ENCODE measurements at regions not wholly inside any gene's neighbourhood (a gene's known extent, or its start where the extent isn't known, plus 50 kb on each side); places are given as distances from the start of the nearest gene placed in this dataset.
A peak's percentile ranks its signal among the peaks of the same experiment; 100 is the strongest.

GRCh38 chr3:153976891-153977554, 144.2 kb upstream of the ARHGEF26 start:
- Histone ChIP-seq H4K20me1 (replicated peaks; ENCODE audit: control insufficient read depth, extremely low read depth, insufficient read depth, low read length) (no peaks in the 10 kb centered on the region), H3K9me1 (replicated peaks; ENCODE audit: control insufficient read depth, extremely low read depth, insufficient read depth, low read length) (no peaks in the 10 kb centered on the region), H3K4me3 (replicated peaks in 1 of 3; ENCODE audit: insufficient read depth in 1 of 3, low read depth in 1 of 3, low read length in 3 of 3) (no peak overlapping the region), H3K9ac (replicated peaks; ENCODE audit: extremely low read depth, insufficient read depth, low read length) (no peak overlapping the region), H3K9me3 (replicated peaks; ENCODE audit: control insufficient read depth, insufficient read depth, low read length) (no peaks in the 10 kb centered on the region), H3K36me3 (ENCODE audit: control insufficient read depth in 2 of 2, extremely low read depth in 1 of 2, insufficient read depth in 2 of 2, low read length in 2 of 2) (no peaks in the 10 kb centered on the region), H3K79me2 (ENCODE audit: control insufficient read depth, insufficient read depth, low read length) (no peaks in the 10 kb centered on the region), H3K4me2 (ENCODE audit: insufficient read depth, low read length) (no peak overlapping the region), H2AFZ (ENCODE audit: low read depth, low read length) (no peak overlapping the region), H3K27ac (ENCODE audit: insufficient read depth, low read depth, low read length) (no peak overlapping the region), H3K27me3 (ENCODE audit: control insufficient read depth in 2 of 2, insufficient read depth in 2 of 2, low read length in 2 of 2) (no peaks in the 10 kb centered on the region), H3K4me1 (ENCODE audit: control insufficient read depth, extremely low read depth, insufficient read depth, low read length) (peaks cover 4% of the 10 kb centered on the region)
- no TSS peak for BruUV-seq (replicated peaks)
- CTCF ChIA-PET: no interaction called here
- DNase-seq (ENCODE audit: low read depth, low spot score) (peak; percentile 69), FAIRE-seq (no peak)
- dilution Hi-C loops (cut with MboI; ENCODE audit: extremely low pct_ligation_motif_present, low sequenced_read_pairs): no loop called here
- intact Hi-C loops (cut with micrococcal nuclease): no loop called here
- POLR2A ChIA-PET: interaction anchor here (0.9 kb wide), 1 partner anchor 10 kb away, joined by 3 read pairs; no protein-coding TSS in a partner anchor
- TF ChIP-seq POLR2A (IDR thresholded peaks at IDR 0.05; ENCODE audit: low read depth, low read length) (no peak), CTCF (IDR thresholded peaks at IDR 0.05; ENCODE audit: extremely low read depth in 1 of 2, insufficient read depth in 1 of 2, low read depth in 1 of 2, low read length in 2 of 2) (no peak)

DNA sequence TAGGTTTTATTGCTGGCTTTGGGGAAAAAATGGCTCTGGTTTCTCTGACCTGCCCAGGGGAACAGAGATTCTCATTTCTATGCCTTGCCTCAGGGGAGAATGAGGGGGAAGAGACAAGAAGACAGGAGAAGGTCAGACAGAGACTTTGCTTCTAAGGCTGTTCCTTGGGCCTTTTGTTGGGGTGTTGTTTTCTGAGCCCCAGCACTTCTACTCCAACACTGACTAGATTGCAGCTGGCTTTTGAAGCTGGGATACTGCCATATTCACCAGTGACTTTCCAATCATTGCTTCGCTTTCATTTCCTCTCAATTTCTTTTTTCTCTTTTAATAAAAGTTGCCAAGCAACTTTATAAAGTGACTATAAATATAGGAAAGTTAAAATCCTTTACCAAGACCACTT, 143.2 kb upstream of the ARHGEF26 start:
- no peak for TF ChIP-seq JUN (IDR thresholded peaks at IDR 0.05; ENCODE audit: borderline replicate concordance, insufficient read depth, insufficient read length, low read depth)

More for the DNA sequence above, 143.2 kb upstream of the ARHGEF26 start:
- no peaks in the 10 kb centered on the region for H4K20me1 ChIP-seq (replicated peaks; ENCODE audit: control insufficient read depth, extremely low read depth, insufficient read depth, low read length)
- H3K9ac ChIP-seq (replicated peaks; ENCODE audit: extremely low read depth, insufficient read depth, low read length): no peak overlapping the region
- H3K79me2 ChIP-seq (ENCODE audit: control insufficient read depth, insufficient read depth, low read length): no peaks in the 10 kb centered on the region
- dilution Hi-C loops (cut with MboI; ENCODE audit: extremely low pct_ligation_motif_present, low sequenced_read_pairs) (no loop called here), intact Hi-C loops (cut with micrococcal nuclease) (no loop called here)
- ChIA-PET CTCF (no interaction called here), POLR2A (no interaction called here)
- H3K4me3 ChIP-seq (replicated peaks in 1 of 3; ENCODE audit: insufficient read depth in 1 of 3, low read depth in 1 of 3, low read length in 3 of 3): no peak overlapping the region
- no peak overlapping the region for H2AFZ ChIP-seq (ENCODE audit: low read depth, low read length)
- BruUV-seq (replicated peaks): no TSS peak
- no peaks in the 10 kb centered on the region for H3K9me3 ChIP-seq (replicated peaks; ENCODE audit: control insufficient read depth, insufficient read depth, low read length)
- H3K27ac ChIP-seq (ENCODE audit: insufficient read depth, low read depth, low read length): no peak overlapping the region
- H3K4me2 ChIP-seq (ENCODE audit: insufficient read depth, low read length): no peak overlapping the region
- DNase-seq (ENCODE audit: low read depth, low spot score): no peak
- FAIRE-seq: no peak
- H3K27me3 ChIP-seq (ENCODE audit: control insufficient read depth in 2 of 2, insufficient read depth in 2 of 2, low read length in 2 of 2): no peaks in the 10 kb centered on the region
- no peaks in the 10 kb centered on the region for H3K36me3 ChIP-seq (ENCODE audit: control insufficient read depth in 2 of 2, extremely low read depth in 1 of 2, insufficient read depth in 2 of 2, low read length in 2 of 2)
- H3K9me1 ChIP-seq (replicated peaks; ENCODE audit: control insufficient read depth, extremely low read depth, insufficient read depth, low read length): no peaks in the 10 kb centered on the region
- peaks cover 4% of the 10 kb centered on the region for H3K4me1 ChIP-seq (ENCODE audit: control insufficient read depth, extremely low read depth, insufficient read depth, low read length)
